ENCODE measurements at regions not wholly inside any gene's neighbourhood (a gene's known extent, or its start where the extent isn't known, plus 50 kb on each side); places are given as distances from the start of the nearest gene placed in this dataset.
"Not testable (repeated sequence)": the region's sequence is repeated elsewhere in the genome, so short reads cannot be mapped to it uniquely, and the experiment has no call there.

- not testable (repeated sequence) for H3K36me3 ChIP-seq; DNase-seq (ENCODE audit: low spot score in 2 of 2); H3K27ac ChIP-seq; H3K4me1 ChIP-seq; H3K4me3 ChIP-seq; H3K27me3 ChIP-seq; H3K9me3 ChIP-seq
- TF ChIP-seq, protein P1, sequence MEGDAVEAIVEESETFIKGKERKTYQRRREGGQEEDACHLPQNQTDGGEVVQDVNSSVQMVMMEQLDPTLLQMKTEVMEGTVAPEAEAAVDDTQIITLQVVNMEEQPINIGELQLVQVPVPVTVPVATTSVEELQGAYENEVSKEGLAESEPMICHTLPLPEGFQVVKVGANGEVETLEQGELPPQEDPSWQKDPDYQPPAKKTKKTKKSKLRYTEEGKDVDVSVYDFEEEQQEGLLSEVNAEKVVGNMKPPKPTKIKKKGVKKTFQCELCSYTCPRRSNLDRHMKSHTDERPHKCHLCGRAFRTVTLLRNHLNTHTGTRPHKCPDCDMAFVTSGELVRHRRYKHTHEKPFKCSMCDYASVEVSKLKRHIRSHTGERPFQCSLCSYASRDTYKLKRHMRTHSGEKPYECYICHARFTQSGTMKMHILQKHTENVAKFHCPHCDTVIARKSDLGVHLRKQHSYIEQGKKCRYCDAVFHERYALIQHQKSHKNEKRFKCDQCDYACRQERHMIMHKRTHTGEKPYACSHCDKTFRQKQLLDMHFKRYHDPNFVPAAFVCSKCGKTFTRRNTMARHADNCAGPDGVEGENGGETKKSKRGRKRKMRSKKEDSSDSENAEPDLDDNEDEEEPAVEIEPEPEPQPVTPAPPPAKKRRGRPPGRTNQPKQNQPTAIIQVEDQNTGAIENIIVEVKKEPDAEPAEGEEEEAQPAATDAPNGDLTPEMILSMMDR (IDR thresholded peaks at IDR 0.05), result peak; percentile 38 to 67 (median 49)
- intact Hi-C loops (cut with DNase I), result loop anchor here (2.0 to 10.0 kb wide), 3 partner anchors 347 to 1199 kb away; no protein-coding TSS in a partner anchor
Observed at GRCh38 chr21:28051649-28052048, 941.0 kb downstream of the LTN1 start.

GRCh38 chr21:28035692-28036091, 957.0 kb downstream of the LTN1 start:
- intact Hi-C loops (cut with DNase I); H3K36me3 ChIP-seq; H3K27ac ChIP-seq: not testable (repeated sequence)

GRCh38 chr21:28034916-28035315, 957.8 kb downstream of the LTN1 start:
- intact Hi-C loops (cut with DNase I); H3K27ac ChIP-seq; H3K4me1 ChIP-seq; H3K4me3 ChIP-seq; H3K36me3 ChIP-seq; DNase-seq (ENCODE audit: low spot score in 2 of 2); H3K27me3 ChIP-seq: not testable (repeated sequence)
- peaks cover 6 to 16% of the 10 kb centered on the region in 2 donors for H3K9me3 ChIP-seq

More at GRCh38 chr21:28035692-28036091, 957.0 kb downstream of the LTN1 start:
- peaks cover 6 to 11% of the 10 kb centered on the region in 2 donors for H3K9me3 ChIP-seq
- H3K4me1 ChIP-seq; DNase-seq (ENCODE audit: low spot score in 2 of 2); H3K4me3 ChIP-seq; H3K27me3 ChIP-seq: not testable (repeated sequence)

GRCh38 chr21:28034334-28034733, 958.3 kb downstream of the LTN1 start:
- intact Hi-C loops (cut with DNase I); H3K4me1 ChIP-seq; H3K36me3 ChIP-seq; H3K27ac ChIP-seq; DNase-seq (ENCODE audit: low spot score in 2 of 2); H3K4me3 ChIP-seq; H3K27me3 ChIP-seq: not testable (repeated sequence)
- H3K9me3 ChIP-seq, result peaks cover 6 to 15% of the 10 kb centered on the region in 2 donors

- peaks cover 6 to 13% of the 10 kb centered on the region in 2 donors for H3K9me3 ChIP-seq
- H3K4me1 ChIP-seq; H3K27me3 ChIP-seq; DNase-seq (ENCODE audit: low spot score in 2 of 2); H3K27ac ChIP-seq; H3K4me3 ChIP-seq; intact Hi-C loops (cut with DNase I); H3K36me3 ChIP-seq: not testable (repeated sequence)
Observed at GRCh38 chr21:28032652-28033051, 960.0 kb downstream of the LTN1 start.

DNA sequence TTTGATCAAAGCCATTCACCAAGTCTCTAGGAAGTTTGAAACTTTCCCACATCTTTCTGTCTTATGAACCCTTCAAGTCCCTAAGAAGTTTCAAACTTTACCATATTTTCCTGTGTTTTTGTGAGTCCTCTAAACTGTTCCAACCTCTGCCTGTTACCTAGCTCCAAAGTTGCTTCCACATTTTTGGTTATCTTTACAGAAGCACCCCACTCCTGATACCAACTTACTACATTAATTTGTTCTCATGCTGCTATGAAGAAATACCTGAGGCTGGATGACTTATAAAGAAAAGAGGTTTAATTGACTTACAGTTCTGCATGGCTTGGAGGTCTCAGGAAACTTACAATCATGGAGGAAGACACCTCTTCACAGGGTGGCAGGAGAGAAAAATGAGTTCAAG, 961.6 kb downstream of the LTN1 start:
- H3K36me3 ChIP-seq; H3K4me3 ChIP-seq; intact Hi-C loops (cut with DNase I); H3K27ac ChIP-seq; H3K4me1 ChIP-seq; H3K27me3 ChIP-seq; DNase-seq (ENCODE audit: low spot score in 2 of 2): not testable (repeated sequence)
- peaks cover 6 to 13% of the 10 kb centered on the region in 2 donors for H3K9me3 ChIP-seq

- Histone ChIP-seq H3K9me3 (no peaks in the 10 kb centered on the region), H3K4me1 (no peaks in the 10 kb centered on the region), H3K4me3 (no peak overlapping the region), H3K36me3 (no peaks in the 10 kb centered on the region), H3K27ac (no peak overlapping the region), H3K27me3 (no peaks in the 10 kb centered on the region)
- intact Hi-C loops (cut with DNase I), result no loop called here
- TF ChIP-seq, protein P1 (IDR thresholded peaks at IDR 0.05), result no peak
- no peak for DNase-seq (ENCODE audit: low spot score in 2 of 2)
Observed at GRCh38 chr21:28025111-28025510, 967.6 kb downstream of the LTN1 start.

DNA sequence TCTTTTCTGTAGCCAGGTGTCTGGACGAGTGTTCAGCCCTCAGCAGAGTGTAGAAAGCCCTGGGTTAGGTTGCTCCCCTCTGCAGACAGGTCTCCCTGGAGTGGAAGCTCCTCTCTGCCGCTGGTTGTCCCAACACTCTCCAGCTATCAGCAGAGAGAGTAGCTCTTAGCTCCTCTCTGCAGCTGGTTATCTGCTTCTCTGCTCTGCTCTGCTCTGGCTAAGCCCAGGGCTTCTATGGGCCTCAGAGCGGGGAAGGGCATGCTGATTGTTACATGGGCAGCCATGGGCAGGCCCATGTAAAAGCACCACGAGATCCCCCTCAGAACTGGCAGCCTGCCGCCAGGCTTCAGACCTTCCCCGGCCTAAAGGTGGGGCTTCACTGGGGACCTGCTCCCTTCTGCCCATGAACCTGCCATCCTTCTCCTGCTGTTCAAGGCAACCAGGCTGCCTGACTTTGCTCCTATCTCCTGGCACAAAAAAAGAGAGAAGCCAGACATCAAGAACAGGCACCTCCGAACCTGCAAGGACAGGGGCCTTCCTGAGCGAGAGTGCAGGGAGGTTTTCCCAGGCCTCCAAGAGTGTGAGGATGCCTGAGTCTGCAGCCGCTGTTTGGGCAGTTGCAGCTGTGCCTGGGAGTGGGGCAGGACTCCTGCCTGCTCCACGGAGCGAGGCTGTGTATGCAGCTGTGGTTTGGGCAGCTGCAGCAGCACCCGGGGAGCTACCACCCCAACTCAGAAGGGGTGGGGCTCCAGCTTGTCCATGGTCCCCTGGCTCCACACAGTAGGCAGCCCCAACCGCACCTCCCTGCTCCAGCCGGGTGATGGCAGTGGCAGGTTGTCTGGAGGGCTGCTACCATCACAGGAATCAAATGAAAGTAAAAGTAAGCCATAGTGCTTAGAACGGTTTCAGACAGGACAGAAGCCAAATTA, 973.7 kb downstream of the LTN1 start:
- no peak for DNase-seq (ENCODE audit: low spot score in 2 of 2)
- Histone ChIP-seq H3K4me3 (no peak overlapping the region), H3K27ac (no peak overlapping the region), H3K9me3 (no peaks in the 10 kb centered on the region), H3K36me3 (no peaks in the 10 kb centered on the region), H3K27me3 (no peaks in the 10 kb centered on the region), H3K4me1 (no peaks in the 10 kb centered on the region)
- TF ChIP-seq, protein P1 (IDR thresholded peaks at IDR 0.05), result no peak
- intact Hi-C loops (cut with DNase I), result no loop called here
